ENCODE measurements at regions not wholly inside any gene's neighbourhood (a gene's known extent, or its start where the extent isn't known, plus 50 kb on each side); places are given as distances from the start of the nearest gene placed in this dataset.
"Not testable (repeated sequence)": the region's sequence is repeated elsewhere in the genome, so short reads cannot be mapped to it uniquely, and the experiment has no call there.

- DNase-seq (ENCODE audit: low read depth in 2 of 3, low spot score in 1 of 3): no peak
These were observed 407.5 kb downstream of the SPRY2 start for GRCh38 chr13:79933389-79933788.

DNA sequence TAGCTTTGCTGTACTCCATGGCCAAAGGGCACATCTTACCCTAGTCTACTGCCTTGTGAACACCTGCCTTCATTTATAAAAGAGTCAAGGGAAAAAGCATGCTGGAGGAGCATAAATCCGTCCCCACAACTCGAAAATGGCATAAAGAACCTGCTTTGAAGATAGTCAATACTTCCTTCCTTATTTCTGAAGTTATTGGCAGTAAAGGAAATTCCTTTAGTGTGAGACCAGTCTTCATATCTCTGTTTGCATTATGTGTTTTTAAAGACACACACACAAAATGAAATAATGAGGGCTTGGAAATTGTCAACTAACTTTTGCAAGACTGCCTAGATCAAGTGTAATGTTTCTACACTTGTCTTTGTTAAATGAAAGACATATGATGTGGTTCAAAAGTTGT, 408.4 kb downstream of the SPRY2 start:
- no peak for DNase-seq (ENCODE audit: low read depth in 2 of 3, low spot score in 1 of 3)

GRCh38 chr13:79923973-79924556, 416.9 kb downstream of the SPRY2 start:
- DNase-seq (ENCODE audit: low read depth in 2 of 3, low spot score in 1 of 3): not testable (repeated sequence)

GRCh38 chr13:79919091-79919490, 421.8 kb downstream of the SPRY2 start:
- DNase-seq (ENCODE audit: low read depth in 2 of 3, low spot score in 1 of 3): no peak

DNA sequence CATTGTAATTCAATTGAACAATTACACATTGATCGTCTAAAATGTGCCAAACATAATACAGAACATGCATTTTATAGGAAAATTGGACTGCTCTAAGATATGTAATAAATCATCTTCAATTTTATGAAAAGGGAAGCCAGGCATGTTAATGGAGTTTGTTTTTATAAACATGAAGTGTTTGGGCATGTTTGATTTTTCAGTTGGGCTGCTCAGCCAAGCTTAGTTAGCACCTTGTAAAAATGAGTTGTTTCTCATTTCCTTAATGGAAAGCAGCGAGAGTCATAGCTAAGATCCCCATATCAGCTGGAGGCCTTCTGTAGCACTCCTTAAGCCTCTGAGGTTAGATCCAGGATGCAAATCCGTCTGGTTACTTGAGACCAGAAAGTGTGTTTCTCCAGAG, 422.3 kb downstream of the SPRY2 start:
- no peak for DNase-seq (ENCODE audit: low read depth in 2 of 3, low spot score in 1 of 3)

DNA sequence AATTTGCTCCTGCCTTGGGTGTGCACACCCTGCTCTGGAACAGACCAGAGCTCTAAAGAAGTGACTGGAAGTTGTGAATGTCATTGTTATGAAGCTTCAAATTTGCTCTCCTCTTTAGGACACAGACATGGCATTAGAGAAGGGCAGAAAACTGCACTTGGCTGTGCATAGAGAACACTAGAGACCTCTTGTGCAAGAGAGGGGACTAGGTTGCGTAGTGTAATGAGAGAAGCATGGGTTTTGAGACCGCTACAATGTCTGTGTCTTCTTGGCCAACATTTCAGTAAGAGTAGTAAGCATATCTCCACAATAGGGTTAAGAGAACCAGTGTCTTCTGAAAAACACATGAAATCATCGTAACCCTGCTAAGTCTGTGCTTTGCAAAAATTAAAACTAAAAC, 423.3 kb downstream of the SPRY2 start:
- no peak for DNase-seq (ENCODE audit: low read depth in 2 of 3, low spot score in 1 of 3)

- no peak for DNase-seq (ENCODE audit: low read depth in 2 of 3, low spot score in 1 of 3)
These were observed 425.7 kb downstream of the SPRY2 start for GRCh38 chr13:79915114-79915811.

DNA sequence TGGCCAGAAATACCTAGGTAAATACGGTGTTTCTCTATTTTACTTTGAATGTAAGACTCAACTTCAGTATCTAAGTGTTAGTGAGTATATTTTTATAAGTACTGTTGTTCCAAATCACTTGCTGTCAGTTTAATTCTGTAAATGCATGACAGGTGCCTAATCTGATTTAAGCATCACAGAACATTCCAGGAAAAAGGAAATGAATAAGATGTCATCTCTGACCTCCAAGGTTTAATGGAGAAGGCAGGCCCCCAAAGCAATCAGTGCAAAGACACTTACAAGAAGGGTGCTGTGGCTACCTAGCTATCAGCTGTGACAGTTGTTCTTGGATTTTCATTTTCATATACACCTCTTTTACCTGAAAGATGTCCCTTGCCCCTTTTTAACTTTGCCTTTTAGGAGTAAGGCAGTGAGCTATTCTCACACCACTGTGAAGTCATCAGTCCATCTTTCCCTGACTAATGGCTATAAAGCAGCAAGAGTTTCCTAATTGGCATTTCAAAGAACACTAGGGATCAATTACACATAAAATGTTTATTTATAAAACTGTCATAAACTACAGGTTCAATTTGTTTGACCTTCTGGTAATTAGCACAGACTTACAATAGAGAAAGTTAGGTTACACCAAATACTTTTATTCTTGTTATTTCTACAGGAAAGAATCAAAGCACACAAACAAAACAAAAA, 427.6 kb downstream of the SPRY2 start:
- DNase-seq (ENCODE audit: low read depth in 2 of 3, low spot score in 1 of 3): no peak

- no peak for DNase-seq (ENCODE audit: low read depth in 2 of 3, low spot score in 1 of 3)
These were observed 428.5 kb downstream of the SPRY2 start for GRCh38 chr13:79912403-79912802.

DNA sequence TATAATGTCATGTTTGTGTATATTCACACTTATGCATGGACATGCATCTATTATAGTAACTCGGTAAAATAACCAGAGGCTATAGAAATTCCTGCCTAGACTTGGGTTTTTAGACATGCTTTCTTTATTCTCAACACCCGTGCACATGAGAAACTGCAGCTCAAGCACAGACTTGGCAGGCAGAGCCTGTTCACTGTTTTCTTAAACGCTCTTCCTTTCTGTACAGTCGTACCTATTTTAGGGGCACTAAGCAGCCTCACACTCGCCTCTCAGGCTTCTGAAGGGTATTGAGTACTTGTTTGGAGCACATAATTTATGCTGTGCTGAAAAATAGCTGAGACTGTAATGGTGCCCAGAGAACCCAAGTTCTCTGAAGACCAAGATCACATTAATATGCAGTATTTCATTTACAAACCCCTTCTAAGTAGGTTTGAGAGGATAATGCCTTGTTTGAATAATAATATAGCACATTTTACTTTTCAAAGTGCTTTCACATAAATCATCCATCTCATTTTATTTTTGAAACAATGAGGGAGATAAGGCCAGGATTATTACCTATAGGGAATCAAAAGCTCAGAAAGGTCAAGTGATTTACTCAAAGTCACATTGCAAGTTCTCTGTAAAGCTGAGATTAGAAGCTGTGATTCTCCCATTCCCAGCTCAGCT, 429.9 kb downstream of the SPRY2 start:
- DNase-seq (ENCODE audit: low read depth in 2 of 3, low spot score in 1 of 3): no peak

GRCh38 chr13:79909644-79910043, 428.7 kb downstream of the NDFIP2 start:
- DNase-seq (ENCODE audit: low read depth in 2 of 3, low spot score in 1 of 3): no peak

DNA sequence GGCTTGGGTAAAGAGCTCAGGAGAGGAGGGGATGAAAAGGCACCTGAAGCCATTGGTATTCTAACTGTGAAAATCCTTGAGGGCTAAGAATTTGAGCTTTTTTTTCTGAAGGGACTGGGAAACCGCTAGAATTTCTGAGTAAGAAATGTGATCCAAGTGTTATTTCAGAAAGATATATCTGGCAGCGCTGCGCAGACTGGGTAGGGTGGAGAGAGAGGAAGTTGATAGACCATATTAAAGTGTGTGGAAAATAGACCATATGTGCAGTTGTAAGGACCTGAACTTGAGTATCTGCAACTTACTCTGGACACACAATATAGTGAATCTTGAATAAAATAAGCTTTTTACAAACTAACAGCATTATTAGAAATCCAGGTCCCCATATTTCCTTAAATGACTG, 427.4 kb downstream of the NDFIP2 start:
- DNase-seq (ENCODE audit: low read depth in 2 of 3, low spot score in 1 of 3): no peak

- DNase-seq (ENCODE audit: low read depth in 2 of 3, low spot score in 1 of 3): no peak
These were observed 426.6 kb downstream of the NDFIP2 start for GRCh38 chr13:79907527-79907926.

DNA sequence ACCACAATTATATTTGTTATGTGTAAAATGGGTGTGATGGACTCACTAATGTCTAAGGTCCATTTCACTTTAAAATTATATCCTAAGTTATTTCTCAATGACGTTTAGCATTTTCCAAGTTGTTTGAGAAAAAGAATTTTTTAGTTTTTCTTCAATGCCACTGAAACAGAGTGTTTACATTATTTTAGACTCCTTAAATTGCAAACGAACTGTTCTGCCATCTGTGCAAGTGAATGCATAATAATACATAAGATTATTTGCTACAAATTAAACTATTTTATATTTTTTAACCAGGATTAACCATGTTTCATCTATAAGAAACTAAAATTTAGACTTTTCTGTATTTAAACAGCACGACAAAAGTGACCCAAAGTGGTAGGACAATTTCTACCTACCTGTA, 425.4 kb downstream of the NDFIP2 start:
- no peak for DNase-seq (ENCODE audit: low read depth in 2 of 3, low spot score in 1 of 3)

DNA sequence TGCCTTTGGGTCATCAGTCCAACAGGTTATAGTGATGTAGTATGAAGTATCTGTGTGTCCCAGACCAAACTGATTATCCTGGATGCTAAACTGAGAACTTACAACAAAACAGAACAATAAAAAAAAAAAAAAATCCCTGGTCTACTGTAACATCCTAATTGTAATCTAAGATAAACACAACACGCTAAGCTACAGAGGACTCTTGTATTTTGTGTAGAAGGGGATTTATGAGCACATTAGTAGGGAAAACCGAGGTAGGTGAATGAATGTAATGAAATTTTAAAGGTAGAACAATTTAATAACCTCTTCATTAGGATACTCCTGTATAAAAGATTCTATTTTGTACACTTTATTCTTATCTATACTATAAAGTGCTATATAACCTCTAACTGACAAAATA, 424.1 kb downstream of the NDFIP2 start:
- DNase-seq (ENCODE audit: low read depth in 2 of 3, low spot score in 1 of 3): no peak

GRCh38 chr13:79904581-79904980, 423.6 kb downstream of the NDFIP2 start:
- DNase-seq (ENCODE audit: low read depth in 2 of 3, low spot score in 1 of 3): no peak

GRCh38 chr13:79901336-79901735, 420.4 kb downstream of the NDFIP2 start:
- no peak for DNase-seq (ENCODE audit: low read depth in 2 of 3, low spot score in 1 of 3)

- no peak for DNase-seq (ENCODE audit: low read depth in 2 of 3, low spot score in 1 of 3)
These were observed 419.4 kb downstream of the NDFIP2 start for GRCh38 chr13:79900356-79900755.

- no peak for DNase-seq (ENCODE audit: low read depth in 2 of 3, low spot score in 1 of 3)
These were observed 418.0 kb downstream of the NDFIP2 start for GRCh38 chr13:79898996-79899395.

- DNase-seq (ENCODE audit: low read depth in 2 of 3, low spot score in 1 of 3): no peak
These were observed 417.4 kb downstream of the NDFIP2 start for GRCh38 chr13:79898202-79898826.

DNA sequence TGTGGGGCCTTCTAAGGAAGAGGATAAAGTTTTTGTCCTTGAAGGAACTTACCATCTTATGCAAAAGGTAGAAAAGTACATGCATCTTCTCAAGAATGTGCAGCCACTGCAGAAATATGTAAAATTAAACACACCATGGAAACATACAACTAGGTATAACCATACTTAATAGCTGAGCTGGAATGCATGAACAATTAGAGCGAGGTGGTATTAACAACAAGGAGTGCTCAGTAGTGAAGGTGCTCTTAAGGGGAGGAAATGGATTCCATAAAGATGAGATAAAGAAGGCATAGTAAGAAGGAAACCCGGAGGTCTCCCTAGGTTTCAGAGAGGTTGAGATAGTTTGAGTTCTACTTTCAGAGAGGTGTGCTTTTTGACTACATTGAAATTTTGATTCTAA, 415.9 kb downstream of the NDFIP2 start:
- no peak for DNase-seq (ENCODE audit: low read depth in 2 of 3, low spot score in 1 of 3)

DNA sequence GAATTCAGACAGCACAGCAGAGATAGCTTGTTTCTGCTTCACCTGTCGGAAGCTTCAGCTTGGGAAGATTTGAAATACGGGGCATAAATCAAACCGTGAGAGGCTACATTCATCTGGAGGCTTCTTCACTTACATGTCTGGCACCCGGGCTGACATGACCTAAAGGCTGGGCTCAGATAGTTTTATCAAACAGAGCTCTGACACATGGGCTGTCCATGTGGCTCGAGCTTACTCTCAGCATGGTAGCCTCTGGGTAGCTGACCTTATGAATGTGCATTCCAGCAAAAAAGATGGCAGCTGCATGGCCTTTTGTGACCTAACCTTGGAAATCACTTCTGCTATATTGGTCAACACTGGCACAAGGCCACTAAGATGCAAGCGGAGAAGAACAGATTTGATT, 414.5 kb downstream of the NDFIP2 start:
- no peak for DNase-seq (ENCODE audit: low read depth in 2 of 3, low spot score in 1 of 3)

Measured in stimulated activated CD4-positive, alpha-beta T cell treated with anti-CD3 and anti-CD28 coated beads, Interleukin-12 subunit alpha, Interleukin-12 subunit beta, amount 100 ng/mL, for 48 hours (primary cell).